Upper lobe of left lung (tissue), 6 donors: ENCODE measurements at regions not wholly inside any gene's neighbourhood (a gene's known extent, or its start where the extent isn't known, plus 50 kb on each side); places are given as distances from the start of the nearest gene placed in this dataset.
A peak's percentile ranks its signal among the peaks of the same experiment; 100 is the strongest.

ENCODE experiments used
- ATAC-seq, 2 donors: fragments of 200-7000 bp; cut with Tn5 transposase; one replicate each; pipeline ENCODE4 v1.9.1; 2022; ENCODE audit warnings: mild to moderate bottlenecking in 2 of 2, moderate library complexity in 2 of 2; ENCODE audit not compliant: low FRiP score in 2 of 2
- DNase-seq, 2 donors: peaks; one replicate each; pipeline ENCODE4 v3.0.0-alpha.2; 2019 to 2020
- H3K27ac ChIP-seq, 4 donors: fragments of 200-600 bp; sonication (generic); one replicate each; pipeline ENCODE4 v1.5.1; 2016 to 2019
- H3K27me3 ChIP-seq, 4 donors: fragments of 200-600 bp; sonication (generic); one replicate each; pipeline ENCODE4 v1.5.1; 2017 to 2019
- H3K36me3 ChIP-seq, 4 donors: fragments of 200-600 bp; sonication (generic); one replicate each; pipeline ENCODE4 v1.5.1; 2016 to 2019
- H3K4me1 ChIP-seq, 4 donors: fragments of 200-600 bp; sonication (generic); one replicate each; pipeline ENCODE4 v1.5.1; 2018 to 2019
- H3K4me3 ChIP-seq, 4 donors: fragments of 200-600 bp; sonication (generic); one replicate each; pipeline ENCODE4 v1.5.1; 2017 to 2019; ENCODE audit warnings: mild to moderate bottlenecking in 2 of 4, moderate library complexity in 1 of 4
- H3K9me3 ChIP-seq, 4 donors: fragments of 200-600 bp; sonication (generic); one replicate each; pipeline ENCODE4 v1.5.1; 2018 to 2019
- CTCF ChIP-seq, 6 experiments: fragments of 450-650 bp in 4 of 6; fragments of 200-600 bp in 2 of 6; sonication (generic) in 2 of 6; IDR thresholded peaks; one replicate each; pipeline ENCODE4 v1.5.1; 2016 to 2019; ENCODE audit warnings: antibody characterized with exemption in 6 of 6
- EP300 ChIP-seq, 4 donors: sonication (generic); formaldehyde crosslinking; IDR thresholded peaks; one replicate each; pipeline ENCODE4 v1.5.1; 2017; ENCODE audit warnings: antibody characterized with exemption in 4 of 4, control low read depth in 2 of 4
- POLR2A ChIP-seq, 4 donors: fragments of 450-650 bp; IDR thresholded peaks; one replicate each; pipeline ENCODE4 v1.5.1; 2016 to 2017; ENCODE audit warnings: antibody characterized with exemption in 4 of 4, mild to moderate bottlenecking in 2 of 4
- POLR2AphosphoS5 ChIP-seq, 2 donors: sonication (generic); formaldehyde crosslinking; IDR thresholded peaks; one replicate each; pipeline ENCODE4 v1.5.1; 2017; ENCODE audit warnings: antibody characterized with exemption in 2 of 2
- WGBS, 2 donors: methylation state at CpG; one replicate each; pipeline ENCODE4 v1.1.5; 2017 to 2018; 5-methylcytosine and 5-hydroxymethylcytosine counted together
- donor health status: DM: no; HTN: no; CAD: no; lungs with moderate emphysema.
- donor health status: DM: no; HTN: yes; CAD: no; lungs with severe emphysema.

DNA sequence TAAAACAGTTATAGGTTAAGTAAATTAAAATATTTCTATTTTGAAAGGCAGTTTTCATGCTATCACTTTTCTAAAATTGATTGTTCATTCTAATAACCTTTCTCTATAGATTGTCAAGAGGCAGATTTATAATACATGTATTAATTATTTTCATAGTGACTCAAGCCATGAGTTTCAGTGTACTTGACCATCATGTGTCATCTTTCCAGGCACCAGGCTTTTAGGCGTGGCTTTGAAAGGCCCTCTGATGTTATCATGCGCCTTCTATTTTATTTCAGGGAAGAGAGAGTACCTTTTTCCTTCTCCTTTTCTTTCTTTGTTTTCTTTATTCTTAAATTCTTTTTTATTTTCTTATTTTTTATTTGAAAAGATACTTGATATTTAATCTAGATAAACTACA, 128.3 kb upstream of the ETAA1 start:
- no peak for DNase-seq
- no peak for TF ChIP-seq EP300 (IDR thresholded peaks at IDR 0.05)
- TF ChIP-seq POLR2A (IDR thresholded peaks at IDR 0.05), result no peak
- TF ChIP-seq POLR2AphosphoS5 (IDR thresholded peaks at IDR 0.05), result no peak
- no peak for TF ChIP-seq CTCF (IDR thresholded peaks at IDR 0.05)
- Histone ChIP-seq H3K4me3 (no peak overlapping the region), H3K4me1 (no peaks in the 10 kb centered on the region), H3K27me3 (no peaks in the 10 kb centered on the region), H3K9me3 (no peaks in the 10 kb centered on the region), H3K27ac (no peak overlapping the region), H3K36me3 (no peaks in the 10 kb centered on the region)
- WGBS, 2 donors, result 91 to 92% methylated on average over 2 of the region's 2 CpGs
- no peak for ATAC-seq

GRCh38 chr2:67272195-67272594, 124.9 kb upstream of the ETAA1 start:
- DNase-seq, result no peak
- Histone ChIP-seq H3K4me3 (no peak overlapping the region), H3K27ac (no peak overlapping the region), H3K36me3 (no peaks in the 10 kb centered on the region), H3K27me3 (no peaks in the 10 kb centered on the region), H3K4me1 (no peaks in the 10 kb centered on the region), H3K9me3 (no peaks in the 10 kb centered on the region)
- whole genome bisulfite sequencing, 2 donors, result 78 to 82% methylated on average over 4 of the region's 4 CpGs
- TF ChIP-seq POLR2AphosphoS5 (IDR thresholded peaks at IDR 0.05) (no peak), CTCF (IDR thresholded peaks at IDR 0.05) (no peak), POLR2A (IDR thresholded peaks at IDR 0.05) (no peak), EP300 (IDR thresholded peaks at IDR 0.05) (no peak)
- ATAC-seq, result no peak

DNA sequence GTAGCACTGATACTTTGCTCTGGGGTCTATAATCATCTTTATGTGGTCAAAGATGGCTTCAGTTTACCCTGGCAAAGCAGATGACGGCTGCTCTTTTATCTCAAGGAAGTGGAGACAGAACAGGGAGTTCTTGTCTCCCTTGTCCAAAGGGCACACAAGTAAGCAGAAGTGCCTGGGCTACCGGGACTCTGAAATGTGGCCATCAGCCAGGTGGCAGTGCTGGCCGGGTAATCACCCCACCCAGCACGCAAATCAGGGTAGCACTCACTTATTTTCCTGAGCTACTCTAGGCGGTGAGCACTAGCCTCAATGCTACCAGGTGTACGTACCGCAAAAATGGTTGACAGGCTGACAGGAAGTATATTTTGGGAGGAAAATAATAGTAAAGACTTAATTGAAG, 119.7 kb upstream of the ETAA1 start:
- Histone ChIP-seq H3K4me3 (no peak overlapping the region), H3K27me3 (no peaks in the 10 kb centered on the region), H3K4me1 (no peaks in the 10 kb centered on the region), H3K27ac (no peak overlapping the region), H3K36me3 (no peaks in the 10 kb centered on the region), H3K9me3 (no peaks in the 10 kb centered on the region)
- TF ChIP-seq POLR2A (IDR thresholded peaks at IDR 0.05) (no peak), CTCF (IDR thresholded peaks at IDR 0.05) (no peak), POLR2AphosphoS5 (IDR thresholded peaks at IDR 0.05) (no peak), EP300 (IDR thresholded peaks at IDR 0.05) (no peak)
- DNase-seq (peak in 1 of 2 donors; percentile 23), ATAC-seq (no peak)
- WGBS, 2 donors, result 66 to 78% methylated on average over 7 of the region's 7 CpGs

- DNase-seq, result no peak
- H3K27ac ChIP-seq, result no peak overlapping the region
- H3K4me3 ChIP-seq, result no peak overlapping the region
- H3K36me3 ChIP-seq, result no peaks in the 10 kb centered on the region
- ATAC-seq, result no peak
- no peaks in the 10 kb centered on the region for H3K27me3 ChIP-seq
- TF ChIP-seq CTCF (IDR thresholded peaks at IDR 0.05), result no peak
- TF ChIP-seq POLR2A (IDR thresholded peaks at IDR 0.05), result no peak
- TF ChIP-seq EP300 (IDR thresholded peaks at IDR 0.05), result no peak
- no peak for TF ChIP-seq POLR2AphosphoS5 (IDR thresholded peaks at IDR 0.05)
- no peaks in the 10 kb centered on the region for H3K9me3 ChIP-seq
- no peaks in the 10 kb centered on the region for H3K4me1 ChIP-seq
- 80 to 86% methylated on average over 2 of the region's 2 CpGs for WGBS, 2 donors
Measured at GRCh38 chr2:67281101-67281500, 116.0 kb upstream of the ETAA1 start.

GRCh38 chr2:67283641-67284040, 113.5 kb upstream of the ETAA1 start:
- Histone ChIP-seq H3K27me3 (no peaks in the 10 kb centered on the region), H3K27ac (no peak overlapping the region), H3K4me1 (no peaks in the 10 kb centered on the region), H3K36me3 (no peaks in the 10 kb centered on the region), H3K4me3 (no peak overlapping the region), H3K9me3 (no peaks in the 10 kb centered on the region)
- no peak for ATAC-seq
- TF ChIP-seq CTCF (IDR thresholded peaks at IDR 0.05) (no peak), POLR2AphosphoS5 (IDR thresholded peaks at IDR 0.05) (no peak), POLR2A (IDR thresholded peaks at IDR 0.05) (no peak), EP300 (IDR thresholded peaks at IDR 0.05) (no peak)
- no peak for DNase-seq
